ENCODE measurements at regions not wholly inside any gene's neighbourhood (a gene's known extent, or its start where the extent isn't known, plus 50 kb on each side); places are given as distances from the start of the nearest gene placed in this dataset.
"Not testable (repeated sequence)": the region's sequence is repeated elsewhere in the genome, so short reads cannot be mapped to it uniquely, and the experiment has no call there.

GRCh38 chr18:33853187-33853586, 275.2 kb downstream of the ASXL3 start:
- DNase-seq: no peak

- no peak for DNase-seq
Observed at GRCh38 chr18:33851546-33852078, 273.6 kb downstream of the ASXL3 start.

GRCh38 chr18:33849731-33850130, 271.7 kb downstream of the ASXL3 start:
- DNase-seq: no peak

GRCh38 chr18:33844232-33844631, 266.2 kb downstream of the ASXL3 start:
- no peak for DNase-seq

- DNase-seq: no peak
Observed at GRCh38 chr18:33841221-33841967, 263.4 kb downstream of the ASXL3 start.

GRCh38 chr18:33840212-33840593, 262.2 kb downstream of the ASXL3 start:
- DNase-seq: no peak

GRCh38 chr18:33839452-33840211, 261.6 kb downstream of the ASXL3 start:
- peak; percentile 15 to 51 for DNase-seq

GRCh38 chr18:33838054-33838453, 260.0 kb downstream of the ASXL3 start:
- DNase-seq: no peak

- DNase-seq: no peak
Observed at GRCh38 chr18:33837191-33837590, 259.2 kb downstream of the ASXL3 start.

- no peak for DNase-seq
Observed at GRCh38 chr18:33836564-33836963, 258.5 kb downstream of the ASXL3 start.

- DNase-seq: no peak
Observed at GRCh38 chr18:33835419-33835818, 257.4 kb downstream of the ASXL3 start.

- no peak for DNase-seq
Observed at GRCh38 chr18:33833842-33834241, 255.8 kb downstream of the ASXL3 start.

GRCh38 chr18:33831424-33831823, 253.4 kb downstream of the ASXL3 start:
- no peak for DNase-seq

GRCh38 chr18:33830213-33830612, 252.2 kb downstream of the ASXL3 start:
- no peak for DNase-seq

GRCh38 chr18:33828949-33829348, 250.9 kb downstream of the ASXL3 start:
- DNase-seq: no peak

GRCh38 chr18:33826151-33826550, 248.1 kb downstream of the ASXL3 start:
- DNase-seq: no peak

- peak in 1 of 2 experiments; percentile 11 for DNase-seq
Observed at GRCh38 chr18:33821503-33821902, 243.5 kb downstream of the ASXL3 start.

GRCh38 chr18:33820517-33821371, 242.7 kb downstream of the ASXL3 start:
- DNase-seq: no peak

- not testable (repeated sequence) for DNase-seq
Observed at GRCh38 chr18:33819692-33820343, 241.8 kb downstream of the ASXL3 start.

- DNase-seq: no peak
Observed at GRCh38 chr18:33818145-33818544, 240.1 kb downstream of the ASXL3 start.

GRCh38 chr18:33817096-33817495, 239.1 kb downstream of the ASXL3 start:
- peak in 1 of 2 experiments; percentile 11 for DNase-seq

- no peak for DNase-seq
Observed at GRCh38 chr18:33814546-33814945, 236.5 kb downstream of the ASXL3 start.

- DNase-seq: no peak
Observed at GRCh38 chr18:33812186-33812585, 234.2 kb downstream of the ASXL3 start.
